ENCODE measurements at regions not wholly inside any gene's neighbourhood (a gene's known extent, or its start where the extent isn't known, plus 50 kb on each side); places are given as distances from the start of the nearest gene placed in this dataset.

GRCh38 chr4:189385579-189385978 is 555.1 kb upstream of the FRG1 start:
- no peak for DNase-seq (ENCODE audit: low read depth)

GRCh38 chr4:189396435-189396834 is 544.2 kb upstream of the FRG1 start:
- DNase-seq (ENCODE audit: low read depth): no peak

GRCh38 chr4:189404271-189404670 is 536.4 kb upstream of the FRG1 start:
- no peak for DNase-seq (ENCODE audit: low read depth)

GRCh38 chr4:189409158-189409557 is 531.5 kb upstream of the FRG1 start:
- no peak for DNase-seq (ENCODE audit: low read depth)

GRCh38 chr4:189414021-189414420 is 526.7 kb upstream of the FRG1 start:
- no peak for DNase-seq (ENCODE audit: low read depth)

DNA sequence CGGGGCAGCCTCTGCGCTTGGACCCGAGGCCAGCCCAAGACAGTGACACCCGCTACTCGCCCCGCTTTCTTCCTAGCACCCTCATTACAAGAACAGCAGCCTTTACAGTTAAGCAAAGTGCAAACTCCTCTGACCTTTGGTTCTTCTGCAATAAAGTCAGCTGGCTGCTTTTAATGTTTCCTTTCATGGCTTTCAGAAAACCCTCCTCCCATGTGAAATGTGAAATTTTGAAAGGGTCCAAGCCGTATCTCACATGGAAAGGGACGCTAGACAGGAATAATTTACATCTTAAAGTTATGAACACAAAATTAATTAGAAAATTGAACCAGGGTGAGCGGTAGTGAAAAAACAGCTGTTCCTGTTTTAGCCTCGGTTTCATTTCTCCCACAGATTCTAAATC is 520.1 kb upstream of the FRG1 start:
- no peak for DNase-seq (ENCODE audit: low read depth)

- no peak for DNase-seq (ENCODE audit: low read depth)
Measured at GRCh38 chr4:189436207-189436606, 504.5 kb upstream of the FRG1 start.

DNA sequence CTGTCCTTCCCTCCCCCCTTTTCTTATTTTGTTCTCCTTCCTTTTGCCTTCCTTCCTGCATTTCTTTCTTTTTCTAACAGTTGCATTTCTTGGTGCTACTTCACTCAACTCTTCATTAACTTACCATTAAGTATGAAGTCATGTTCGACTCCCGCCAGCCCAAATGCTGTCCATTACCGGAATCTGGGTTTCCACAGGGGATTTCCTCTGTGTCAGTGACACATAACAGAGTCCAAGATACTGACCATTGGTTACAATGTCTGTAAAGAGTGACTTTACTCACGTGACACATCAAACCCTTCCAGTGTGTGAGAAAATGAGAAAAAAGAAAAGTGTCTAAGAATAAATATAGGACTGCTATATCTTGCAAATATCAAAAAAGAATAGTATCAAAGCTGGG is 500.0 kb upstream of the FRG1 start:
- no peak for DNase-seq (ENCODE audit: low read depth)

DNA sequence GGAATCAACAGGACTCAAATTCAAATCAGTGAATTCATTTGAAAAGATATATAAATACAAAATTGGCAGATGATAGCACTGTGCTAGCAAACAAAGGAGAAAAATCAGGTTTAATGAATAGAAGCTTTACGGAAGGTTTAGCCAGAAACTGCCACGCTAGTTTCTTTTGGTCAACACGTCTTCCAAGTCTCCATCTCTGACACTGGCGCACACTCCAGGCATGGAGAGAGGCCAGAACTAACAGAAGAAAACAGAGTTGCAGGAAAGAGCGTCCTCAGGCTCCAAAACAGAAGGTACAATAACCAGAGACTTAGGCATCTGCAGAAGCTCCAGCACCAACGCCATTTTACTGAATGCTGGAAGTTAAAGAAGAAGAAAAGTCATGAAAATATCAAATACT is 497.3 kb upstream of the FRG1 start:
- DNase-seq (ENCODE audit: low read depth): no peak

DNA sequence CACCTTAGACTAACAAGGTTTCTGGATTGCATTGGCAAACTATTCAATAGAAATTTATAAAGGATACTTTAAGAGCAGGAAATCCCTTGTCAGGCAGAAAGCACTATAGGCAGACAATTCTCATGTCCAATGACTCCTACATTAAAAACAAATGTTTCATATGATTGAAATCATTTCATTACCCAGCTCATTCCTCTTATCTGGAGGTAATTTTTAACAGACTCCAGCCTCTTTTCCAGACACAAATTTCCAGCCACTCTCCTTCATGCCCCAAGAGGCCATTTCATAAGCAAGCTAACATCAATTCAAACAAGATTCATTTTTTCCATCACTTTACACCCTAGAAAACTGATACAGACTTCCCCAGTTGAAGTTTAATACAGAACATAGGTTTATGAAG is 495.1 kb upstream of the FRG1 start:
- DNase-seq (ENCODE audit: low read depth): no peak

DNA sequence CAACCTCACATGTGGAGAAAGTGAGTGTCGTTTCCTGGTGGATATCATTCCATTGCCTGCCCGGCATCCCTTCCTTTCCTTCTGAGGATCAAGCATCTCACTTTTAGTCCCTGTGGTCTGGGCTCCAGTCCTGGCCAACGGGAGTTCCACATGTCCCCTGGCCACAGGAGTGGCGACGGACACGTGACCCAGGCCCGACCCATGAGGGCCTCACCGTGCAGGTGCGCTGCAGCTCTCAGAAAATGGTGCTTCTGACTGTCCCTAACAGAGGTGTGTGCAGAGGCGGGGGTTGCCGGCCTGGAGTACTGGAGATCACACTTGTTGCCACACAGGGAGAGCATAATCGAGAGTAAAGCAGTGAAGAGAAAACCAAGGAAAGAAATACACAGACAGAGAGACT is 476.9 kb upstream of the FRG1 start:
- DNase-seq (ENCODE audit: low read depth): no peak

- no peak for DNase-seq (ENCODE audit: low read depth)
Measured at GRCh38 chr4:189494407-189494806, 446.3 kb upstream of the FRG1 start.

DNA sequence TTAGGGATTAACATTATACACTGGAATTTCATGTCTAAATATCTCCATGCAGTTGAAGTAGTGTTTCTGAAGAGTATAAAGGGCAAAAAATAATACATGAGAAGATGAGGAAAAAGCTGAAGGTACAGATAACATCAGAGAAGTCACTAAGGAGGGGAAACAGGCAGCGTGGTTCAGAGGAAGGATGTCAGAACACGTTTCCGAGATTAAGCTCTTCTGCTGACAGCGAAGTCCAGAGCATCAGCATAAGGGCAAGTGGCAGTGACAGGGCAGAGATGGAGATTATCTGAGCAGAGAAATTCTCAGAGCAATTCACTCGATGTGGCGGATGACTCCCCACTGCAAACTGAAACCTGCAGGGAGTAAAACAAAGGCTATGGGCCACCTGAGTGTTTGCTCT is 443.2 kb upstream of the FRG1 start:
- no peak for DNase-seq (ENCODE audit: low read depth)

DNA sequence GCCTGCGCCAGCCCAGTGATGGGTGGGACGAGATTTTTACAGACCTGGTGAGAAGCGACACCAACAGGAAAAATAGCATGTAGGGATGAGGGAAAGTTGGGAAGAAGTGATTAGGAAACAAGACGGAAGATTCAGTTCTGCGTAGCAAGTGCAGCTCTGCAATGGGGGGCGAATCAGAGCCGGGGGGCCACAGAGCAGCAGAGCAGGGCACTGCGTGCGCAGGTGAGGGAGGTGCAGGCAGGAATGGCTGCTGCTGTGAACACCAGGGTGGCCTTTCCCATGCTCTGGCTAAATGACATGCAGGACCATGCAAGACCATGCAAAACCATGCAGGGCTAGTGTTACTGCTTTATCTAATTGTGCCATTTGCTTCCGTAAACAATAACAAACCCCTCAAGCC is 442.7 kb upstream of the FRG1 start:
- DNase-seq (ENCODE audit: low read depth): no peak

- DNase-seq (ENCODE audit: low read depth): no peak
Measured at GRCh38 chr4:189498457-189498856, 442.2 kb upstream of the FRG1 start.

DNA sequence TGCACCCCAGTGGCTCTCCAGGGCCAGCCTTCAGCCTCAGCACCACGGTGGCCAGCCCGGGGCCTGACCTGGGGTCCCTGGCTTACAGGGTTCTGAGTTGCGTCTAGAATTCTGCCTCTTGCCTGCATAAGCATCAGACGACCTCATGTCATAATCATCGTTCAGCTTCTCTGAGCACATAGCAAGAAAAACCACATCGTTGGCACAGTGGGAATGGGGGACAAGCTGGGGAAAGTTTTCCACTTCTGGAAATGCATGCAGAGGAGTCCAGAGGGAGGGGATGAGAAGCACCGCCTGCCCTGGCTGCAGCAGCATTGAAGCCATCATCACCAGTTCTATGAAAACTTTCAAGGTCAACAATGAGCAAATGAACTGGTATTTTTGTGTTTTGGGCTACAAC is 441.0 kb upstream of the FRG1 start:
- DNase-seq (ENCODE audit: low read depth): no peak

DNA sequence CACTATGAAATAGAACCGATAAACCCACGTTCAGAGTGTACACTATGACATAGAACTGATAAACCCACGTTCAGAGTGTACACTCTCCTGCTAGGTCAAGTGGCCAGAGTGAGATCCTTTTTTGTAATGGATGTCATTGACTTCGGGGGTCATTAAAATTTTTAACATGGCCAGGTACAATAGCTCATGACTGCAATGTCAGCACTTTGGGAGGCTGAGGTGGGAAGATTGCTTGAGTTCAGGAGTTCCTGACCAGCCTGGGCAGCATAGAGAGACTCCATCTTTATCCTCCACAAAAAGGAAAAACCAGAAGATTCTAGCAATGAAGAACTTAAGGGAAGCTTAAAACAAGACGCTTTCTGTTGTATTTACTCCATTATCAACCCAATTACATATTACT is 439.7 kb upstream of the FRG1 start:
- no peak for DNase-seq (ENCODE audit: low read depth)

GRCh38 chr4:189502841-189503435 is 437.7 kb upstream of the FRG1 start:
- no peak for DNase-seq (ENCODE audit: low read depth)

- no peak for DNase-seq (ENCODE audit: low read depth)
Measured at GRCh38 chr4:189504220-189504619, 436.5 kb upstream of the FRG1 start.

GRCh38 chr4:189505380-189505779 is 435.3 kb upstream of the FRG1 start:
- no peak for DNase-seq (ENCODE audit: low read depth)

DNA sequence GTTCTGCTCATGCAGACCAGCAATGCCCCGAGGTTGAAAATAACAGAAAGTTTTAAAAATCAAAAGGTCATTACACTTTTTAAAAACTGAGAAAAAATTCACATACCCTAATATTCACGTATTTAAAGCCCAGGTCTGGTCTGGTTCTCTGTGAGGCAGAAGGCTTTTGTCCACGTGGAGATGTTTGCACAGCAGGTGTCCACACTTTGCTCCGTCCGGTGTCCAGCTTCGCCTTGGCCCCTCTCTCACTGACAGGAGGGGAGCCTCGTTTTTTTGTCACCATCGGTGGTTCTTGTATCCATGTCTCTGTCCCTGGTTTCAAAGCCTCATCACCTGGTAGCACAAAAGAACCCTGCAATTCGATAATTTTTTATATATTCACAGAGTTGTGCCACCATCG is 434.6 kb upstream of the FRG1 start:
- DNase-seq (ENCODE audit: low read depth): no peak

GRCh38 chr4:189507060-189507459 is 433.6 kb upstream of the FRG1 start:
- no peak for DNase-seq (ENCODE audit: low read depth)

DNA sequence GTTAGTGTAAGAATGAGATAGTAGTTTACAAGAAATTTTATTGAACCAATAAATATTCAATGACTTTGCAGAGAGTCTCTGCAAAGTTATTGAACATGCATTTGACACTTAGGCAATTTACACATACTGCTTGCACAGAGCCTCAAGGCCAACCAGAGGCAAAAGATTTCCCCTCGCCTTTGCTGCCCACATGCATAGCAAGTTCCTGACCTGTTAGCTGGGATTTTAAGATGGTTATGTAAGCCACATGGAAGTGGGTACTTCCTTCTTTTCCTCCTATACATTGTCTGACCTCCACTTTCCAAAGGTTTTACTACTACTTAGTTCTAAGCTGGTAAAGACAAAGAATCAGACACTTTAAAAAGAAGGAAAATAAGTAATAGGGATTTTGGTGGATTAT is 430.1 kb upstream of the FRG1 start:
- DNase-seq (ENCODE audit: low read depth): no peak

DNA sequence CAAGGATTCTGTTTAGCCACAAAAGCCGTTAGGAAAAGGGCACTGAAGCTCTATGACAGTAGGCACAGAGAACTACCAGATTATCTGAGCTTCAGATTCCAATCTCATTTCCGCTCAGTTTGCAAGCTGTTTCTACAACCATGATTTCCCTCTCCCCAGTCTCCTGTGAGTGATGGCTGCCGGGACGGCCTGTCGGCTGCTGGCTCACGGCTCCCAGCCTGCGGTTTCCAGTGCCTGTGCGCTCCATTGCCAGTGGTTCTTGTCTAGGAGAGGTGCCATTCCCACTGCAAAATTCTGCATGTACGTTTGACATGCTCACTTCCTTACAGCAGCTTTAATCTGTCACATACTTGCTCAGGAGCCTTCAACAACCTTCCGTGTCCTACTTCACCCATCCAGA is 429.1 kb upstream of the FRG1 start:
- no peak for DNase-seq (ENCODE audit: low read depth)

DNA sequence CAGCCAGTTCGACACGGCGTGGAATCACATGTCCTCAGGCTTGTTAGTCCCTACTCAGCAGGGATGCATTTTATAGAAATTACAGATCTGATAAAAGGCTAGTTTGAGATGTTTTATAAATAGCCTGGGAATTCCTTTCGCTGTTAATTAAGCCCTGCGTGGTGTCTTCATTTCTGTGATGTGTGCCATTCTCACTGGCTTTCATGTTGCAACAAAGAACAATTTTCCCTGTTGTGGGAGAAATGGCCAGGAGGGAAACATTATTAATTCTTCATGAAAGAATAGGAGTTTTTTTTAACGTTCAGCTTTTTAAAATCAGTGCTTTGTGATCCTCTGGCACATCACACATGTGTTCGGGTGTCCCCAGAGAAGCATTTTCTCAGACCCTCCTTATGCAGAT is 427.3 kb upstream of the FRG1 start:
- no peak for DNase-seq (ENCODE audit: low read depth)
